Neural cell (in vitro differentiated cells): ENCODE measurements at regions not wholly inside any gene's neighbourhood (a gene's known extent, or its start where the extent isn't known, plus 50 kb on each side); places are given as distances from the start of the nearest gene placed in this dataset.

Experiments used
- H2AFZ ChIP-seq: fragments of 200-600, 300-800 bp; sonication (generic), shearing (Covaris generic); 2 replicates; pipeline ENCODE4 v1.6.0; 2014; ENCODE audit warnings: low read depth, mild to moderate bottlenecking, antibody characterized with exemption, low read length, moderate library complexity
- H3F3A ChIP-seq: fragments of 200-600 bp; shearing (Covaris generic); 2 replicates; pipeline ENCODE4 v1.6.1; 2016; ENCODE audit warnings: mild to moderate bottlenecking, moderate library complexity, mixed read lengths, antibody characterized with exemption, low read length; ENCODE audit not compliant: insufficient read depth, poor library complexity, severe bottlenecking
- H3K27ac ChIP-seq: fragments of 200-600, 300-800 bp; sonication (generic), shearing (Covaris generic); 2 replicates; pipeline ENCODE4 v1.5.1; 2014; ENCODE audit warnings: mild to moderate bottlenecking, low read length, moderate library complexity
- H3K27me3 ChIP-seq: fragments of 300-800, 200-600 bp; sonication (generic), shearing (Covaris generic); 2 replicates; pipeline ENCODE4 v1.6.0; 2014; ENCODE audit warnings: mild to moderate bottlenecking, low read depth, low read length, moderate library complexity; ENCODE audit not compliant: insufficient read depth
- H3K36me3 ChIP-seq: fragments of 300-800, 200-600 bp; sonication (generic), shearing (Covaris generic); 2 replicates; pipeline ENCODE4 v1.5.1; 2014; ENCODE audit warnings: mild to moderate bottlenecking, antibody characterized with exemption, low read length, moderate library complexity; ENCODE audit not compliant: insufficient read depth
- H3K4me2 ChIP-seq: fragments of 300-800, 200-600 bp; sonication (generic), shearing (Covaris generic); 2 replicates; pipeline ENCODE4 v1.6.0; 2014; ENCODE audit warnings: mild to moderate bottlenecking, low read length
- H3K4me3 ChIP-seq: fragments of 300-800, 200-600 bp; sonication (generic), shearing (Covaris generic); 2 replicates; pipeline ENCODE4 v1.5.1; 2014; ENCODE audit warnings: mild to moderate bottlenecking, low read length, moderate library complexity
- H3K79me2 ChIP-seq: fragments of 200-600 bp; shearing (Covaris generic); replicated peaks from 2 replicates; pipeline ENCODE4 v1.6.0; 2014; ENCODE audit warnings: mild to moderate bottlenecking, low read length, moderate library complexity; ENCODE audit not compliant: insufficient read depth
- H3K9ac ChIP-seq: fragments of 300-800, 200-600 bp; sonication (generic), shearing (Covaris generic); 2 replicates; pipeline ENCODE4 v1.6.1; 2016; ENCODE audit warnings: mild to moderate bottlenecking, low read length, mixed read lengths
- H3K9me2 ChIP-seq: fragments of 200-600 bp; shearing (Covaris generic); 2 replicates; pipeline ENCODE4 v1.6.1; 2016; ENCODE audit warnings: mild to moderate bottlenecking, low read length, mixed read lengths; ENCODE audit not compliant: insufficient read depth
- H3K9me3 ChIP-seq: fragments of 200-600, 300-800 bp; sonication (generic), shearing (Covaris generic); 2 replicates; pipeline ENCODE4 v1.6.1; 2016; ENCODE audit warnings: mild to moderate bottlenecking, mixed run types, low read length, moderate library complexity, mixed read lengths
- H4K20me1 ChIP-seq: fragments of 200-600 bp; shearing (Covaris generic); 2 replicates; pipeline ENCODE4 v1.6.1; 2016; ENCODE audit warnings: mild to moderate bottlenecking, mixed run types; ENCODE audit not compliant: insufficient read depth
- CTCF ChIP-seq: fragments of 450-650 bp; IDR thresholded peaks from 2 replicates; pipeline ENCODE4 v1.5.1; 2014; ENCODE audit warnings: antibody characterized with exemption, mild to moderate bottlenecking, moderate library complexity; ENCODE audit not compliant: poor library complexity, severe bottlenecking
- EP300 ChIP-seq: fragments of 450-650 bp; conservative IDR thresholded peaks from 2 replicates; pipeline ENCODE4 v1.6.1; 2014; ENCODE audit warnings: antibody characterized with exemption, mild to moderate bottlenecking, moderate library complexity; ENCODE audit not compliant: poor library complexity, severe bottlenecking
- EZH2 ChIP-seq: fragments of 200-600, 300-800 bp; shearing (Covaris generic), sonication (generic); IDR thresholded peaks from 2 replicates; pipeline ENCODE4 v1.6.1; 2014; ENCODE audit warnings: antibody characterized with exemption, low read length, borderline replicate concordance, mild to moderate bottlenecking; ENCODE audit not compliant: insufficient read depth, poor library complexity, severe bottlenecking
- POLR2AphosphoS5 ChIP-seq: IDR thresholded peaks from 2 replicates; pipeline ENCODE4 v1.6.1; 2012
- RAD21 ChIP-seq: fragments of 450-650 bp; conservative IDR thresholded peaks from 2 replicates; pipeline ENCODE4 v1.6.1; 2014; ENCODE audit warnings: antibody characterized with exemption, mild to moderate bottlenecking, moderate library complexity
- REST ChIP-seq: IDR thresholded peaks from 2 replicates; pipeline ENCODE4 v1.6.1; 2012; ENCODE audit warnings: borderline replicate concordance
- TAF1 ChIP-seq: IDR thresholded peaks from 2 replicates; pipeline ENCODE4 v1.6.1; 2012; ENCODE audit warnings: low read depth

GRCh38 chr5:130571076-130571475, 594.0 kb downstream of the HINT1 start:
- H3K36me3 ChIP-seq = no peaks in the 10 kb centered on the region
- no peaks in the 10 kb centered on the region for H3K79me2 ChIP-seq
- no peaks in the 10 kb centered on the region for H3F3A ChIP-seq
- no peaks in the 10 kb centered on the region for H4K20me1 ChIP-seq
- no peak for TF ChIP-seq EZH2
- TF ChIP-seq REST = no peak
- no peak for TF ChIP-seq TAF1
- H3K27ac ChIP-seq = no peak overlapping the region
- no peak overlapping the region for H3K4me3 ChIP-seq
- H3K9me2 ChIP-seq = no peaks in the 10 kb centered on the region
- H2AFZ ChIP-seq = no peak overlapping the region
- H3K27me3 ChIP-seq = no peaks in the 10 kb centered on the region
- H3K4me2 ChIP-seq = no peak overlapping the region
- no peaks in the 10 kb centered on the region for H3K9me3 ChIP-seq
- no peak overlapping the region for H3K9ac ChIP-seq

- H4K20me1 ChIP-seq = no peaks in the 10 kb centered on the region
- no peak overlapping the region for H2AFZ ChIP-seq
- no peaks in the 10 kb centered on the region for H3K27me3 ChIP-seq
- H3K9me3 ChIP-seq = no peaks in the 10 kb centered on the region
- H3K9me2 ChIP-seq = no peaks in the 10 kb centered on the region
- no peaks in the 10 kb centered on the region for H3K79me2 ChIP-seq
- H3K36me3 ChIP-seq = no peaks in the 10 kb centered on the region
- no peak overlapping the region for H3K4me2 ChIP-seq
- H3K9ac ChIP-seq = no peak overlapping the region
- H3K27ac ChIP-seq = no peak overlapping the region
- H3K4me3 ChIP-seq = no peak overlapping the region
- TF ChIP-seq EZH2 (no peak), RAD21 (no peak), EP300 (no peak), POLR2AphosphoS5 (no peak), REST (no peak), TAF1 (no peak), CTCF (no peak)
- H3F3A ChIP-seq = no peaks in the 10 kb centered on the region
Observed at GRCh38 chr5:130568791-130569190, 596.3 kb downstream of the HINT1 start.
